GM12878 (cell line): ENCODE measurements at regions not wholly inside any gene's neighbourhood (a gene's known extent, or its start where the extent isn't known, plus 50 kb on each side); places are given as distances from the start of the nearest gene placed in this dataset.

Experiments used
- ATAC-seq: fragments of 200-7000 bp; cut with Tn5 transposase; 3 replicates; pipeline ENCODE4 v1.9.1; 2020; ENCODE audit warnings: mild to moderate bottlenecking, moderate library complexity
- BruUV-seq: library from RNA; stranded (reverse); fragments of 400-500 nt; replicated peaks from 2 replicates; lab custom pipeline; 2021; lab: Mats Ljungman, UMichigan
- CTCF ChIA-PET: fragments of 300-600 bp; sonication (Branson Sonifier 250); formaldehyde crosslinking; extraction: SDS; loops from one replicate; lab custom pipeline; 2021; ENCODE audit warnings: inconsistent platforms; lab: Yijun Ruan, JAX
- POLR2A ChIA-PET: fragments of 350-600 bp; formaldehyde crosslinking; extraction: SDS; loops from one replicate; lab custom pipeline; 2021; ENCODE audit warnings: inconsistent platforms; lab: Charles Lee
- RAD21 ChIA-PET: fragments of 300-600 bp; sonication (Branson Sonifier 250); formaldehyde crosslinking; loops from one replicate; lab custom pipeline; 2023; ENCODE audit warnings: antibody characterized with exemption; ENCODE audit not compliant: unreplicated experiment; lab: Charles Lee
- SMC1A ChIA-PET: fragments of 300-600 bp; sonication (Branson Sonifier 250); formaldehyde crosslinking; loops from one replicate; lab custom pipeline; 2023; ENCODE audit not compliant: unreplicated experiment, uncharacterized antibody; lab: Charles Lee
- DNase-seq: peaks from one replicate; pipeline ENCODE4 v3.0.0-alpha.2; 2011; ENCODE audit warnings: low read depth, low spot score
- FAIRE-seq: peaks from 3 replicates; lab custom pipeline; 2011; peaks lifted over from hg19 to GRCh38; lab: Jason Lieb, UNC
- H2AFZ ChIP-seq: 2 replicates; pipeline ENCODE4 v1.6.0; 2011; ENCODE audit warnings: low read depth, low read length, control low read depth; ENCODE audit not compliant: control insufficient read depth
- H3K27ac ChIP-seq: 2 replicates; pipeline ENCODE4 v1.5.1; 2011; ENCODE audit warnings: control low read depth; ENCODE audit not compliant: control insufficient read depth, insufficient read depth
- H3K27me3 ChIP-seq, 2 experiments: replicated peaks in 1 of 2; 2 replicates each; pipeline versions ENCODE4 v1.6.0 to v1.6.1; 2011; ENCODE audit warnings: low read length in 1 of 2; ENCODE audit not compliant: control insufficient read depth in 2 of 2, insufficient read depth in 2 of 2
- H3K36me3 ChIP-seq, 2 experiments: 2 replicates each; pipeline ENCODE4 v1.5.1; 2011; ENCODE audit warnings: low read length in 1 of 2; ENCODE audit not compliant: control insufficient read depth in 2 of 2, insufficient read depth in 2 of 2
- H3K4me1 ChIP-seq: 2 replicates; pipeline ENCODE4 v1.6.1; 2011; ENCODE audit warnings: mild to moderate bottlenecking, low read length, moderate library complexity, mixed read lengths; ENCODE audit not compliant: control insufficient read depth, insufficient read depth
- H3K4me2 ChIP-seq: 2 replicates; pipeline ENCODE4 v1.6.0; 2011; ENCODE audit warnings: control low read depth; ENCODE audit not compliant: control insufficient read depth, insufficient read depth
- H3K4me3 ChIP-seq: fragments of 200-600 bp; sonication (generic); 2 replicates; pipeline ENCODE4 v1.5.1; 2016
- H3K79me2 ChIP-seq: 2 replicates; pipeline ENCODE4 v1.6.0; 2011; ENCODE audit warnings: low read length; ENCODE audit not compliant: control insufficient read depth, insufficient read depth
- H3K9ac ChIP-seq: 2 replicates; pipeline ENCODE4 v1.8.0; 2011; ENCODE audit warnings: low read length, control low read depth, mixed read lengths; ENCODE audit not compliant: control insufficient read depth, insufficient read depth
- H3K9me3 ChIP-seq: replicated peaks from 3 replicates; pipeline ENCODE4 v1.5.1; 2011; ENCODE audit warnings: mild to moderate bottlenecking, low read length; ENCODE audit not compliant: control insufficient read depth, insufficient read depth
- H4K20me1 ChIP-seq: 2 replicates; pipeline ENCODE4 v1.6.0; 2011; ENCODE audit not compliant: control insufficient read depth, insufficient read depth
- BACH1 ChIP-seq: fragments of 450-650 bp; IDR thresholded peaks from 2 replicates; pipeline ENCODE4 v1.6.1; 2017; ENCODE audit warnings: mild to moderate bottlenecking, borderline replicate concordance
- BCL3 ChIP-seq: IDR thresholded peaks from 2 replicates; pipeline ENCODE4 v1.6.1; 2011; ENCODE audit warnings: borderline replicate concordance, low read depth, mild to moderate bottlenecking, moderate library complexity, low read length; ENCODE audit not compliant: insufficient read depth, poor library complexity, severe bottlenecking
- CUX1 ChIP-seq: IDR thresholded peaks from 2 replicates; pipeline ENCODE4 v1.6.1; 2012; ENCODE audit warnings: improper control_type of control experiment, low read depth, low read length; ENCODE audit not compliant: insufficient replicate concordance
- FOS ChIP-seq: IDR thresholded peaks from 3 replicates; pipeline ENCODE4 v1.6.1; 2011; ENCODE audit warnings: borderline replicate concordance; ENCODE audit not compliant: insufficient read length; ENCODE audit errors: extremely low read depth
- POLR2AphosphoS5 ChIP-seq: IDR thresholded peaks from 2 replicates; pipeline ENCODE4 v1.6.1; 2011; ENCODE audit warnings: mild to moderate bottlenecking, low read length, inconsistent platforms
- RUNX3 ChIP-seq: IDR thresholded peaks from 2 replicates; pipeline ENCODE4 v1.6.1; 2012; ENCODE audit warnings: low read length, inconsistent platforms
- SMC3 ChIP-seq: IDR thresholded peaks from 2 replicates; pipeline ENCODE4 v1.6.1; 2011; ENCODE audit warnings: low read length, improper control_type of control experiment, borderline replicate concordance
- SREBF1 ChIP-seq: IDR thresholded peaks from 2 replicates; pipeline ENCODE4 v1.6.1; 2012; ENCODE audit warnings: mild to moderate bottlenecking, low read length
- YBX1 ChIP-seq: fragments of 450-650 bp; IDR thresholded peaks from 2 replicates; pipeline ENCODE4 v1.6.1; 2016; ENCODE audit warnings: antibody characterized with exemption
- ZBTB11 ChIP-seq: fragments of 450-650 bp; formaldehyde crosslinking; IDR thresholded peaks from 2 replicates; pipeline ENCODE4 v1.5.0; 2022; ENCODE audit warnings: mild to moderate bottlenecking, missing genetic modification characterization
- ZNF24 ChIP-seq: fragments of 450-650 bp; IDR thresholded peaks from 2 replicates; pipeline ENCODE4 v1.6.1; 2017; ENCODE audit warnings: antibody characterized with exemption, mild to moderate bottlenecking
- ZNF384 ChIP-seq: IDR thresholded peaks from 2 replicates; pipeline ENCODE4 v1.6.1; 2012; ENCODE audit warnings: low read depth, mild to moderate bottlenecking, low read length, improper control_type of control experiment, borderline replicate concordance
- WGBS: methylation state at CpG from one replicate; pipeline ENCODE4 v1.1.6; 2016; ENCODE audit warnings: low lambda C conversion rate; ENCODE audit not compliant: insufficient replicate concordance, insufficient coverage; ENCODE audit errors: missing lambda C conversion rate; 5-methylcytosine and 5-hydroxymethylcytosine counted together
- in situ Hi-C: fragments of 300-500 bp; cut with MboI; formaldehyde crosslinking; loops from 9 replicates; pipeline ENCODE4 v1.14.3; 2018; ENCODE audit warnings: mixed read lengths
- intact Hi-C: fragments of 100-400 bp; cut with micrococcal nuclease; formaldehyde crosslinking; loops from one replicate; pipeline ENCODE4 v1.14.2; 2022; ENCODE audit not compliant: unreplicated experiment

- TF ChIP-seq RUNX3 (no peak), ZNF384 (no peak), SMC3 (no peak), POLR2AphosphoS5 (no peak)
- TF ChIP-seq, all 136 proteins: peak for 0
Measured at GRCh38 chr20:60258255-60258863, 300.1 kb downstream of the CDH26 start (continued).

- no peak overlapping the region for H3K4me3 ChIP-seq
- no peak overlapping the region for H2AFZ ChIP-seq
- no peak overlapping the region for H3K9ac ChIP-seq
- H3K36me3 ChIP-seq, result no peaks in the 10 kb centered on the region
- DNase-seq (no peak), ATAC-seq (no peak), FAIRE-seq (no peak)
- intact Hi-C loops, result loop anchor here (5.0 kb wide), 1 partner anchor 204 kb away; no protein-coding TSS in a partner anchor
- H3K27me3 ChIP-seq, result no peaks in the 10 kb centered on the region
- POLR2A ChIA-PET, result no interaction called here
- WGBS, result 0% methylated on average over 3 of the region's 4 CpGs
- no peaks in the 10 kb centered on the region for H4K20me1 ChIP-seq
- TF ChIP-seq ZBTB11 (CRISPR knock-in tag), result no peak
- no peak for TF ChIP-seq ZNF24
- no peak for TF ChIP-seq BACH1
- TF ChIP-seq YBX1, result no peak
- no peak for TF ChIP-seq SREBF1
- no peak for TF ChIP-seq BCL3
- no peak for TF ChIP-seq FOS
- no peak for TF ChIP-seq CUX1
- no peak overlapping the region for H3K27ac ChIP-seq
- CTCF ChIA-PET, result interaction anchor here (0.7 to 6.3 kb wide), 6 partner anchors 11 to 312 kb away, joined by 3 to 38 read pairs (median 7); no protein-coding TSS in a partner anchor
- RAD21 ChIA-PET, result interaction anchor here (1.2 to 1.5 kb wide), 2 partner anchors 50 to 204 kb away, joined by 3 to 4 read pairs; no protein-coding TSS in a partner anchor
- no peaks in the 10 kb centered on the region for H3K79me2 ChIP-seq
- in situ Hi-C loops, result no loop called here
- BruUV-seq, result no TSS peak
- no peaks in the 10 kb centered on the region for H3K4me1 ChIP-seq
- no peaks in the 10 kb centered on the region for H3K9me3 ChIP-seq
- SMC1A ChIA-PET, result interaction anchor here (1.8 to 2.9 kb wide), 3 partner anchors 50 to 204 kb away, joined by 7 to 13 read pairs (median 12); no protein-coding TSS in a partner anchor
- no peak overlapping the region for H3K4me2 ChIP-seq
Measured at GRCh38 chr20:60261333-60261732, 303.1 kb downstream of the CDH26 start.
